Endothelial cell of umbilical vein (primary cell): ENCODE measurements at regions not wholly inside any gene's neighbourhood (a gene's known extent, or its start where the extent isn't known, plus 50 kb on each side); places are given as distances from the start of the nearest gene placed in this dataset.

Source experiments
- BruUV-seq: library from RNA; stranded (reverse); fragments of 400-500 nt; replicated peaks from 2 replicates; lab custom pipeline; 2021; lab: Mats Ljungman, UMichigan
- CTCF ChIA-PET: fragments of 300-600, 350-600 bp; sonication (Branson Sonifier 250); formaldehyde crosslinking; loops from one replicate; lab custom pipeline; 2021; ENCODE audit warnings: antibody characterized with exemption, inconsistent platforms; lab: Charles Lee
- POLR2A ChIA-PET: fragments of 300-600, 350-600 bp; sonication (Branson Sonifier 250); formaldehyde crosslinking; loops from one replicate; lab custom pipeline; 2021; ENCODE audit warnings: antibody characterized with exemption, inconsistent platforms; lab: Charles Lee
- DNase-seq: peaks from one replicate; pipeline ENCODE4 v3.0.0-alpha.2; 2011; ENCODE audit warnings: low read depth, low spot score
- FAIRE-seq: peaks from 2 replicates; lab custom pipeline; 2011; peaks lifted over from hg19 to GRCh38; lab: Jason Lieb, UNC
- H2AFZ ChIP-seq: 2 replicates; pipeline ENCODE4 v1.6.0; 2012; ENCODE audit warnings: low read depth, low read length, control low read depth, inconsistent platforms
- H3K27ac ChIP-seq: 2 replicates; pipeline ENCODE4 v1.5.1; 2011; ENCODE audit warnings: low read depth, mild to moderate bottlenecking, control low read depth, low read length, moderate library complexity; ENCODE audit not compliant: insufficient read depth
- H3K27me3 ChIP-seq, 2 experiments: 2 replicates each; pipeline versions ENCODE4 v1.6.0 to v1.6.1; 2011; ENCODE audit warnings: low read length in 2 of 2, mixed read lengths in 1 of 2; ENCODE audit not compliant: control insufficient read depth in 2 of 2, insufficient read depth in 2 of 2
- H3K36me3 ChIP-seq, 2 experiments: 2 replicates in 1 of 2; 3 replicates in 1 of 2; pipeline ENCODE4 v1.5.1; 2011; ENCODE audit warnings: low read length in 2 of 2, mild to moderate bottlenecking in 1 of 2, moderate library complexity in 1 of 2; ENCODE audit not compliant: control insufficient read depth in 2 of 2, insufficient read depth in 2 of 2; ENCODE audit errors: extremely low read depth in 1 of 2
- H3K4me1 ChIP-seq: 3 replicates; pipeline ENCODE4 v1.5.1; 2011; ENCODE audit warnings: mild to moderate bottlenecking, low read length; ENCODE audit not compliant: control insufficient read depth, insufficient read depth; ENCODE audit errors: extremely low read depth
- H3K4me2 ChIP-seq: 2 replicates; pipeline ENCODE4 v1.6.1; 2011; ENCODE audit warnings: low read length, control low read depth, mixed read lengths; ENCODE audit not compliant: insufficient read depth
- H3K4me3 ChIP-seq, 3 experiments: fragments of 200-600 bp in 1 of 3; sonication (generic), shearing (Covaris generic) in 1 of 3; replicated peaks in 1 of 3; 2 replicates each; pipeline ENCODE4 v1.5.1; 2011 to 2016; ENCODE audit warnings: control low read depth in 3 of 3, low read length in 3 of 3, mild to moderate bottlenecking in 2 of 3, inconsistent platforms in 1 of 3, low read depth in 1 of 3, moderate library complexity in 1 of 3; ENCODE audit not compliant: insufficient read depth in 1 of 3
- H3K79me2 ChIP-seq: 2 replicates; pipeline ENCODE4 v1.6.0; 2012; ENCODE audit warnings: low read length, inconsistent platforms; ENCODE audit not compliant: control insufficient read depth, insufficient read depth
- H3K9ac ChIP-seq: replicated peaks from 2 replicates; pipeline ENCODE3; 2011; ENCODE audit warnings: low read length, control low read depth; ENCODE audit not compliant: insufficient read depth; ENCODE audit errors: extremely low read depth
- H3K9me1 ChIP-seq: replicated peaks from 3 replicates; pipeline ENCODE4 v1.6.0; 2011; ENCODE audit warnings: mild to moderate bottlenecking, low read length; ENCODE audit not compliant: control insufficient read depth, insufficient read depth; ENCODE audit errors: extremely low read depth
- H3K9me3 ChIP-seq: replicated peaks from 2 replicates; pipeline ENCODE4 v1.5.1; 2012; ENCODE audit warnings: low read length, inconsistent platforms; ENCODE audit not compliant: control insufficient read depth, insufficient read depth
- H4K20me1 ChIP-seq: replicated peaks from 2 replicates; pipeline ENCODE3; 2011; ENCODE audit warnings: mild to moderate bottlenecking, low read length; ENCODE audit not compliant: control insufficient read depth, insufficient read depth; ENCODE audit errors: extremely low read depth
- CTCF ChIP-seq, 2 donors: IDR thresholded peaks; 1 replicate in 1 of 2; 2 replicates in 1 of 2; pipeline ENCODE4 v1.5.1; 2011; ENCODE audit warnings: low read length in 2 of 2, mild to moderate bottlenecking in 2 of 2, moderate library complexity in 2 of 2, control low read depth in 1 of 2, inconsistent platforms in 1 of 2, low read depth in 1 of 2; ENCODE audit not compliant: insufficient read depth in 1 of 2; ENCODE audit errors: extremely low read depth in 1 of 2
- EZH2 ChIP-seq: IDR thresholded peaks from 2 replicates; pipeline ENCODE4 v1.6.1; 2012; ENCODE audit warnings: borderline replicate concordance, low read depth, mild to moderate bottlenecking, moderate library complexity, low read length, inconsistent platforms; ENCODE audit not compliant: severe bottlenecking
- FOS ChIP-seq: IDR thresholded peaks from 2 replicates; pipeline ENCODE4 v1.6.1; 2011; ENCODE audit warnings: mild to moderate bottlenecking, low read length, moderate library complexity, borderline replicate concordance; ENCODE audit not compliant: insufficient read depth
- GATA2 ChIP-seq: IDR thresholded peaks from 2 replicates; pipeline ENCODE4 v1.7.0; 2011; ENCODE audit warnings: low read depth, mild to moderate bottlenecking, moderate library complexity, mixed read lengths, low read length; ENCODE audit not compliant: insufficient read length, insufficient read depth
- JUN ChIP-seq: IDR thresholded peaks from 2 replicates; pipeline ENCODE4 v1.6.1; 2011; ENCODE audit warnings: borderline replicate concordance, low read depth; ENCODE audit not compliant: insufficient read length, insufficient read depth
- MAX ChIP-seq: IDR thresholded peaks from 2 replicates; pipeline ENCODE4 v1.6.1; 2011; ENCODE audit not compliant: insufficient read depth, insufficient read length
- MYC ChIP-seq: IDR thresholded peaks from one replicate; pipeline ENCODE4 v1.6.1; 2011; ENCODE audit warnings: mild to moderate bottlenecking, low read depth, low read length
- POLR2A ChIP-seq: IDR thresholded peaks from 2 replicates; pipeline ENCODE4 v1.6.1; 2012; ENCODE audit warnings: low read depth, mild to moderate bottlenecking, control low read depth, low read length
- POLR2AphosphoS5 ChIP-seq: IDR thresholded peaks from 2 replicates; pipeline ENCODE4 v1.6.1; 2012; ENCODE audit warnings: low read depth, mild to moderate bottlenecking, control low read depth, low read length, moderate library complexity; ENCODE audit not compliant: insufficient read depth
- dilution Hi-C: fragments of 300-500 bp; cut with MboI; formaldehyde crosslinking; loops from one replicate; pipeline ENCODE4 v1.15.0; 2019; ENCODE audit warnings: low sequenced_read_pairs; ENCODE audit not compliant: extremely low pct_ligation_motif_present
- intact Hi-C: fragments of 100-400 bp; cut with micrococcal nuclease; formaldehyde crosslinking; loops from one replicate; pipeline ENCODE4 v1.10.0; 2022

- intact Hi-C loops (no loop called here), dilution Hi-C loops (no loop called here)
- TF ChIP-seq JUN (no peak), MYC (no peak), CTCF (IDR thresholded peaks at IDR 0.05; ENCODE audit: extremely low read depth in 1 of 2, insufficient read depth in 1 of 2, low read depth in 1 of 2, low read length in 2 of 2) (no peak), EZH2 (no peak), MAX (no peak), FOS (no peak), POLR2AphosphoS5 (no peak), GATA2 (no peak), POLR2A (no peak)
- Histone ChIP-seq H3K27me3 (no peaks in the 10 kb centered on the region), H3K9me1 (no peaks in the 10 kb centered on the region), H3K36me3 (no peaks in the 10 kb centered on the region), H3K4me3 (no peak overlapping the region), H3K79me2 (no peaks in the 10 kb centered on the region), H3K9me3 (no peaks in the 10 kb centered on the region), H2AFZ (no peak overlapping the region), H3K27ac (no peak overlapping the region), H3K9ac (no peak overlapping the region), H3K4me1 (no peaks in the 10 kb centered on the region), H3K4me2 (no peak overlapping the region), H4K20me1 (no peaks in the 10 kb centered on the region)
- no peak for DNase-seq
- ChIA-PET POLR2A (no interaction called here), CTCF (no interaction called here)
- no TSS peak for BruUV-seq
- FAIRE-seq, result no peak
Observed at GRCh38 chr5:39822020-39822419, 397.2 kb upstream of the DAB2 start.
